ENCODE measurements at regions not wholly inside any gene's neighbourhood (a gene's known extent, or its start where the extent isn't known, plus 50 kb on each side); places are given as distances from the start of the nearest gene placed in this dataset.

DNA sequence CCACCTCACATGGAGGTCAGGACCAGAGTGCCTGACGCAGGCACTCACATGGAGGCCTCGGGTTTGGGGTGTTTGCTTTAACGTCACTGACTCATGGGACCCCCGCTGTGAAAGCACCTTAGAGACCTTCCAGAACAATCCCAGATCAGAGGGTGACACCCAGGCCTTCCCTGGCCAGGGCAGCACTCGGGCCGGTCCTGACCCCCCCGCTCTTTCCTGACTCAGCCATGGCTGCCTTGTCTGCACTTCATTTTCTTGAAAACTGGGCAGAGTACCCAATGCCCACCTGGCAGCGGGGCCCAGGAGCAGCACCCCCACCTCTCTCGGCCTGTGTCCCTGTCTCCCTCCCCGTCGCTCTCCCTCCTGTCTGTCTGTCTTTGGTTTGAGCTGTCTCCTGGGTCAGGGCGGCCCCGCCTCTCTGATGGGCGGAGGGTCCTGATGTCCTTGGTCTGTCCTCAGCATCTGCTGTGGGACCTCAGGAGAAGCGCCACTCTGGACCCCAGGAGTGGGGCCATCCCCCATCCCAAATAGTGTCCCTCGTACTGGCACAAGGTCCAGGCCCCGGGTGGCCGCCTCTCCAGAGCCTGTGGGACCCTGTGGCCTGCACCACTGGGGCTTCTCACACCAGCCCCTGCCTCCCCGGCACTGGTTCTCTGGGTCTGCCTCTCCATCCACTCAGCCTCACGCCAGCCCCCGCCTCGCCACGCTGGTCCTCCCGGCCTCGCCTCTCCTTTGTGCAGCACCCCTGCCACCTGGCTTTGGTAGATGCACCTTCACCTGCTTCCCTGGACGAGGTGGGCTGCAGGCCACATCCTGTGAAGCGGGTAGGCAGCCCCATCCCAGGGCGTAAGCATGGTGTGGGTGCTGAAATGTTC lies 55.9 kb upstream of the ZNF469 start:
- TF ChIP-seq CTCF (IDR thresholded peaks at IDR 0.05; ENCODE audit: extremely low read depth in 1 of 2, insufficient read depth in 1 of 2, low read depth in 1 of 2, low read length in 2 of 2) (no peak), JUN (IDR thresholded peaks at IDR 0.05; ENCODE audit: borderline replicate concordance, insufficient read depth, insufficient read length, low read depth) (no peak)
